K562 (cell line): ENCODE measurements at regions not wholly inside any gene's neighbourhood (a gene's known extent, or its start where the extent isn't known, plus 50 kb on each side); places are given as distances from the start of the nearest gene placed in this dataset.

ENCODE experiments used
- ATAC-seq: fragments of 200-7000 bp; cut with Tn5 transposase; 3 replicates; pipeline ENCODE4 v1.9.1; 2020; ENCODE audit warnings: moderate library complexity
- BruUV-seq: library from RNA; stranded (reverse); fragments of 400-500 nt; replicated peaks from 2 replicates; lab custom pipeline; 2021; lab: Mats Ljungman, UMichigan
- CTCF ChIA-PET: fragments of 300-600 bp; formaldehyde crosslinking; extraction: SDS; loops from one replicate; lab custom pipeline; 2021; ENCODE audit warnings: low intra/inter-chr PET ratio; lab: Yijun Ruan, JAX
- POLR2A ChIA-PET: fragments of 300-600, 350-650 bp; sonication (Branson Sonifier 250); formaldehyde crosslinking; extraction: SDS; loops from one replicate; lab custom pipeline; 2021; ENCODE audit warnings: antibody characterized with exemption, inconsistent platforms; lab: Yijun Ruan, JAX
- DNase-seq, 4 experiments: peaks; one replicate each; pipeline versions ENCODE4 v3.0.0 to v3.0.0-alpha.2; 2011 to 2018; ENCODE audit warnings: low spot score in 3 of 4, mixed read lengths in 3 of 4; ENCODE audit errors: extremely low read depth in 1 of 4
- FAIRE-seq: peaks from 2 replicates; lab custom pipeline; 2011; peaks lifted over from hg19 to GRCh38; lab: Jason Lieb, UNC
- H2AFZ ChIP-seq: 2 replicates; pipeline ENCODE4 v1.6.0; 2011; ENCODE audit warnings: low read depth, low read length, control low read depth, inconsistent platforms
- H3K27ac ChIP-seq: fragments of 200-600 bp; 3 replicates; pipeline ENCODE4 v1.8.0; 2011; ENCODE audit warnings: low read depth, mild to moderate bottlenecking, control low read depth, inconsistent platforms, low read length, moderate library complexity, mixed read lengths; ENCODE audit errors: extremely low read depth
- H3K27me3 ChIP-seq, 2 experiments: fragments of 300-600 bp in 1 of 2; 2 replicates in 1 of 2; 3 replicates in 1 of 2; pipeline versions ENCODE4 v1.6.0 to v1.8.0; 2011; ENCODE audit warnings: inconsistent platforms in 2 of 2, low read length in 2 of 2, mild to moderate bottlenecking in 1 of 2, mixed read lengths in 1 of 2, moderate library complexity in 1 of 2; ENCODE audit not compliant: control insufficient read depth in 2 of 2, insufficient read depth in 2 of 2
- H3K36me3 ChIP-seq: fragments of 300-600 bp; 3 replicates; pipeline ENCODE4 v1.8.0; 2011; ENCODE audit warnings: mild to moderate bottlenecking, low read length, inconsistent platforms; ENCODE audit not compliant: control insufficient read depth, insufficient read depth
- H3K4me1 ChIP-seq, 2 experiments: fragments of 200-600 bp in 1 of 2; replicated peaks in 1 of 2; 2 replicates in 1 of 2; 3 replicates in 1 of 2; pipeline versions ENCODE4 v1.5.1 to v1.8.0; 2011; ENCODE audit warnings: inconsistent platforms in 2 of 2, low read length in 2 of 2, mild to moderate bottlenecking in 1 of 2, mixed read lengths in 1 of 2, moderate library complexity in 1 of 2; ENCODE audit not compliant: control insufficient read depth in 2 of 2, insufficient read depth in 2 of 2
- H3K4me2 ChIP-seq: 2 replicates; pipeline ENCODE4 v1.6.1; 2011; ENCODE audit warnings: low read length, control low read depth, inconsistent platforms, mixed read lengths; ENCODE audit not compliant: insufficient read depth
- H3K4me3 ChIP-seq: fragments of 200-600 bp; sonication (generic), shearing (Covaris generic); 2 replicates; pipeline ENCODE4 v1.5.1; 2016; ENCODE audit warnings: control low read depth, inconsistent platforms
- H3K79me2 ChIP-seq: fragments of 200-600 bp; 3 replicates; pipeline ENCODE4 v1.8.0; 2011; ENCODE audit warnings: low read length, inconsistent platforms; ENCODE audit not compliant: control insufficient read depth, insufficient read depth
- H3K9ac ChIP-seq, 2 experiments: 2 replicates each; pipeline versions ENCODE4 v1.6.0 to v1.6.1; 2011; ENCODE audit warnings: low read depth in 2 of 2, low read length in 2 of 2, control low read depth in 1 of 2, inconsistent platforms in 1 of 2, mild to moderate bottlenecking in 1 of 2, mixed read lengths in 1 of 2; ENCODE audit not compliant: insufficient read depth in 1 of 2
- H3K9me1 ChIP-seq: one replicate; pipeline ENCODE4 v1.6.0; 2011; ENCODE audit warnings: inconsistent platforms, mild to moderate bottlenecking, low read length, moderate library complexity; ENCODE audit not compliant: control insufficient read depth, insufficient read depth
- H3K9me3 ChIP-seq: replicated peaks from 2 replicates; pipeline ENCODE4 v1.5.1; 2011; ENCODE audit warnings: low read depth, low read length, inconsistent platforms; ENCODE audit not compliant: control insufficient read depth, insufficient read depth
- H4K20me1 ChIP-seq: replicated peaks from 2 replicates; pipeline ENCODE4 v1.6.1; 2011; ENCODE audit warnings: low read length, inconsistent platforms, mixed read lengths; ENCODE audit not compliant: control insufficient read depth, insufficient read depth
- HNRNPLL ChIP-seq: fragments of 200-400 bp; formaldehyde crosslinking; IDR thresholded peaks from 2 replicates; pipeline ENCODE4 v1.6.1; 2017; ENCODE audit warnings: low read length, low read depth, mild to moderate bottlenecking; ENCODE audit not compliant: poor library complexity, severe bottlenecking
- NR2C2 ChIP-seq, 2 experiments: fragments of 200-800 bp in 1 of 2; sonication (Bioruptor generic) in 1 of 2; sonication (generic) in 1 of 2; formaldehyde crosslinking in 1 of 2; IDR thresholded peaks; 2 replicates each; pipeline versions ENCODE4 v1.6.1 to v1.8.0; 2016 to 2022; ENCODE audit warnings: mild to moderate bottlenecking in 1 of 2, missing compliant biosample characterization in 1 of 2, missing genetic modification characterization in 1 of 2, missing genetic modification reagents in 1 of 2
- SAFB ChIP-seq: fragments of 200-400 bp; formaldehyde crosslinking; IDR thresholded peaks from 2 replicates; pipeline ENCODE4 v1.6.1; 2017; ENCODE audit warnings: low read depth, low read length, borderline replicate concordance
- WHSC1 ChIP-seq: IDR thresholded peaks from one replicate; pipeline ENCODE4 v1.6.1; 2012; ENCODE audit warnings: low read length, control low read depth, inconsistent platforms
- ZNF407 ChIP-seq: fragments of 450-650 bp; IDR thresholded peaks from 2 replicates; pipeline ENCODE4 v1.6.1; 2016; ENCODE audit warnings: low read depth
- WGBS: fragments of 100-300 bp; shearing (Covaris generic); methylation state at CpG from one replicate; pipeline ENCODE4 v1.1.6; 2016; ENCODE audit warnings: low coverage, mixed read lengths; ENCODE audit not compliant: insufficient coverage; ENCODE audit errors: missing lambda C conversion rate; 5-methylcytosine and 5-hydroxymethylcytosine counted together
- in situ Hi-C: fragments of 300-500 bp; cut with MboI; formaldehyde crosslinking; loops from 4 replicates; pipeline ENCODE4 v1.15.0; 2018; ENCODE audit warnings: inconsistent platforms, mixed read lengths
- intact Hi-C: fragments of 100-400 bp; cut with micrococcal nuclease; formaldehyde crosslinking; loops from 2 replicates; pipeline ENCODE4 v1.14.2; 2022
- TF ChIP-seq, protein P1 (sequence below), 2 experiments: fragments of 450-650 bp; IDR thresholded peaks; 2 replicates each; pipeline ENCODE4 v1.6.1; 2016

- ChIA-PET CTCF (no interaction called here), POLR2A (no interaction called here)
- intact Hi-C loops, result no loop called here
- no peak overlapping the region for H3K4me2 ChIP-seq
- BruUV-seq, result no TSS peak
- H3K4me1 ChIP-seq, result no peaks in the 10 kb centered on the region
- in situ Hi-C loops, result no loop called here
- H3K79me2 ChIP-seq, result no peaks in the 10 kb centered on the region
- H3K9me1 ChIP-seq, result no peaks in the 10 kb centered on the region
- H3K9ac ChIP-seq, result no peak overlapping the region
- WGBS, result 4% methylated on average over 2 of the region's 2 CpGs
- H4K20me1 ChIP-seq, result no peaks in the 10 kb centered on the region
- DNase-seq (no peak), FAIRE-seq (no peak)
- H3K4me3 ChIP-seq, result no peak overlapping the region
- no peaks in the 10 kb centered on the region for H3K9me3 ChIP-seq
- no peak overlapping the region for H3K27ac ChIP-seq
- no peak for TF ChIP-seq WHSC1
- TF ChIP-seq HNRNPLL, result no peak
- TF ChIP-seq NR2C2 (CRISPR knock-in tag; IDR thresholded peaks at IDR 0.05), result no peak
- TF ChIP-seq NR2C2 (tag; IDR thresholded peaks at IDR 0.05), result no peak
- TF ChIP-seq ZNF407, result no peak
- TF ChIP-seq, protein P1, sequence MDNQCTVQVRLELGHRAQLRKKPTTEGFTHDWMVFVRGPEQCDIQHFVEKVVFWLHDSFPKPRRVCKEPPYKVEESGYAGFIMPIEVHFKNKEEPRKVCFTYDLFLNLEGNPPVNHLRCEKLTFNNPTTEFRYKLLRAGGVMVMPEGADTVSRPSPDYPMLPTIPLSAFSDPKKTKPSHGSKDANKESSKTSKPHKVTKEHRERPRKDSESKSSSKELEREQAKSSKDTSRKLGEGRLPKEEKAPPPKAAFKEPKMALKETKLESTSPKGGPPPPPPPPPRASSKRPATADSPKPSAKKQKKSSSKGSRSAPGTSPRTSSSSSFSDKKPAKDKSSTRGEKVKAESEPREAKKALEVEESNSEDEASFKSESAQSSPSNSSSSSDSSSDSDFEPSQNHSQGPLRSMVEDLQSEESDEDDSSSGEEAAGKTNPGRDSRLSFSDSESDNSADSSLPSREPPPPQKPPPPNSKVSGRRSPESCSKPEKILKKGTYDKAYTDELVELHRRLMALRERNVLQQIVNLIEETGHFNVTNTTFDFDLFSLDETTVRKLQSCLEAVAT (IDR thresholded peaks at IDR 0.05), result no peak
- no peak for TF ChIP-seq SAFB
- TF ChIP-seq, all 486 proteins: peak for 0
- Histone ChIP-seq H3K36me3 (no peaks in the 10 kb centered on the region), H2AFZ (no peak overlapping the region), H3K27me3 (no peaks in the 10 kb centered on the region)
- ATAC-seq, result no peak
These were observed 240.4 kb upstream of the TET2 start for GRCh38 chr4:104906276-104906675.
